ENCODE measurements at regions not wholly inside any gene's neighbourhood (a gene's known extent, or its start where the extent isn't known, plus 50 kb on each side); places are given as distances from the start of the nearest gene placed in this dataset.

- TF ChIP-seq CTCF (IDR thresholded peaks at IDR 0.05) = no peak
- TF ChIP-seq EP300 (IDR thresholded peaks at IDR 0.05) = no peak
Observed at GRCh38 chr14:62030387-62030786, 268.2 kb downstream of the SNAPC1 start.
